ENCODE measurements at regions not wholly inside any gene's neighbourhood (a gene's known extent, or its start where the extent isn't known, plus 50 kb on each side); places are given as distances from the start of the nearest gene placed in this dataset.
"Not testable (repeated sequence)": the region's sequence is repeated elsewhere in the genome, so short reads cannot be mapped to it uniquely, and the experiment has no call there.

DNA sequence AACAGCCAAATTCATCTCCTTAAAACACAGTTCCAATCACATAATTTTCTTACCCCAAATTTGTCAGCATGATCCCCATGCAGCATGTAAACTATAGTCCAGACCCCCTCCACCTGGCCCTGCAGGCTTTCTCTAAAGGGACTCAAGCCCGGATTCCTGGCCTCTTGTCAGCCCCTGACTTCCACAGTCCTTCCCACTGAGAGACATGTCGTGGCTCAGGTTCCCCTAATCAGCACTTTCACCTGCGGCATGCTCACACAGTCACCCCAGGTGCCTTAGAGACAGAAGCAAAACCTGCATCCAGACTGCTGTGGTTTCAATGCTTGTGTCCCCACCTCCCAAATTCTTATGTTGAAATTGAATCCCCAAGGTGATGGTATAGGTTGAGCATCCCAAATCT is 372.7 kb upstream of the ATP10A start:
- Mint-ChIP-seq H3K27ac (no peak overlapping the region), H3K9me3 (no peaks in the 10 kb centered on the region), H3K27me3 (peaks cover 2% of the 10 kb centered on the region), H3K36me3 (no peaks in the 10 kb centered on the region), H3K4me1 (ENCODE audit: low read depth) (no peaks in the 10 kb centered on the region), H3K4me3 (no peak overlapping the region)
- CTCF ChIA-PET = no interaction called here
- POLR2A ChIA-PET = no interaction called here
- DNase-seq = no peak
- intact Hi-C loops (cut with micrococcal nuclease) = no loop called here

DNA sequence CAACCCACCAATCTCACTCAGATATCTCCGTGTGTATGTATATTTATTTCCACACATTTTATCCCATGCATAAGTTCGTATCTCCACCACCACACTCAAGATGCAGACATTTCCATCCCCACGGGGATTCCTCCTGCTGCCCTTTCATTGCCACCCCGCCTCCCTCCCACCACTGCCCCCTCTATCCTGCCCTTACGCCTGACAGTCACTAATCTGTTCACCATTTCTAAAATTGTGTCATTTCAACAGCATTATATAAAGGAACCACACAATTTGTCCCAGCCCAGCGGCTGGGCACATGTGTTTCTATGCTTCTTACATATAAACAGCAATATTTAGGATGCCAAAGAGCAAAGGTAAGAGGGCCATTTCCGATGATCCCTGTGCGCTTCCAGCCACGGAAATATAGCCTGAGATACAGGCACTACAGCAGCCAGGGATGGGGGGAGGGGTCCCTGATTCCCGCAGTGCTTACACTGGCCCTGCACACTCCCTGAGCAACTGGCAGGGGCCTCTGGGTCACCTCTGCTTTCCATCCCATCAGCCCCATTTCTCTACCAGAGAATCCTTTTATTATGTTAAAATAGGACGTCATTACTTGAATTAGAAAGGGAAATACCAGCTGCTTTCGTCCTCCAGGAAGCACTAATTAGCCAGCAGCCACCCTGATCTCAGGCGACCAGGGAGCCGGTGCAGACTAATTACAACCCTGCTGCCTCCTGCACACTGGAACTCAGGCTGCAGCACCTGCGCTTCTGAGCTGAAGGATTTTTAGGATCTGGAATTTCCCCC is 372.0 kb upstream of the ATP10A start:
- Mint-ChIP-seq H3K4me3 (no peak overlapping the region), H3K4me1 (ENCODE audit: low read depth) (no peaks in the 10 kb centered on the region), H3K36me3 (no peaks in the 10 kb centered on the region), H3K9me3 (no peaks in the 10 kb centered on the region), H3K27me3 (peaks cover 2% of the 10 kb centered on the region), H3K27ac (no peak overlapping the region)
- intact Hi-C loops (cut with micrococcal nuclease) = no loop called here
- ChIA-PET POLR2A (no interaction called here), CTCF (no interaction called here)
- no peak for DNase-seq

DNA sequence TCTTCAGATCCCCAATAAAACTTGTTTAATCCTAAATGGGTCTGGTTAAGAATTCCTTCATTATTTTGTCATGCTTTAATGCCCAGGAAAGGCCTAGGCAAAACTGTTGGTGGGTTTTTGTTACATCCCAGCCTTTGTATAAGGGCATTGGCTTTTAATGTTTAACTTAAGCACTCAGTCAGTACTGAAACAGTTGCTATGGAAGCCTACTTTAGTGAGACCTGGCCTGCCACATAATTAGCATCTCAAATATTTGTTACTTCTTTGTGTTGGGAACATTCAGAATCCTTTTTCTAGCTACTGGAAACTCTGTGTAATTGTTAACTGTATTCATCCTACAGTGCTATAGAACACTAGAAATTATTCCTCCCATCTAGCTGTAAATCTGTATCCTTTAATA is 369.6 kb upstream of the ATP10A start:
- H3K4me3 Mint-ChIP-seq = no peak overlapping the region
- H3K4me1 Mint-ChIP-seq (ENCODE audit: low read depth) = no peaks in the 10 kb centered on the region
- no peak for DNase-seq
- H3K9me3 Mint-ChIP-seq = peaks cover 6% of the 10 kb centered on the region
- ChIA-PET CTCF (no interaction called here), POLR2A (no interaction called here)
- H3K36me3 Mint-ChIP-seq = no peaks in the 10 kb centered on the region
- intact Hi-C loops (cut with micrococcal nuclease) = no loop called here
- no peak overlapping the region for H3K27ac Mint-ChIP-seq
- peaks cover 2% of the 10 kb centered on the region for H3K27me3 Mint-ChIP-seq

DNA sequence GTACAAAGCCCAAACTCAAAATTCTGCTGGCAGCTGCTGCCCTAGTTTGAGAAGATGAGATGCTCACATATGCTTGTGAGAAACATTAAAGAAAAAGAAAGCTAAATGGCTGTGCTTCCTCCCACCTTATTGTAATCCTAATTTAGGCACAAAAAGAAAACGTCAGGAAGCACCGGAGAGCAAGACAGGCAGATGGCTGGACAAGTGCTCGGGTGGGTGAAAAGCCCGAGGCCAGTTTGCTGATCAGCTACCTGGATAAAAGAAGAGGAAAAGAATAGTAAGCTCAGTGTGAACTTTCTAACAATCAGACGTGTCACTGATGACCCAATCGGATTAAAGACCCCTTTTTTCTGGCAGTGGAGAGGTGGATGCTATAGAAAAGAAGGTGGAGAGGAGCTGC is 368.0 kb upstream of the ATP10A start:
- Mint-ChIP-seq H3K27ac (no peak overlapping the region), H3K4me1 (ENCODE audit: low read depth) (no peaks in the 10 kb centered on the region), H3K4me3 (no peak overlapping the region), H3K27me3 (peaks cover 2% of the 10 kb centered on the region), H3K9me3 (peaks cover 14% of the 10 kb centered on the region), H3K36me3 (no peaks in the 10 kb centered on the region)
- CTCF ChIA-PET = no interaction called here
- POLR2A ChIA-PET = no interaction called here
- intact Hi-C loops (cut with micrococcal nuclease) = no loop called here
- no peak for DNase-seq

DNA sequence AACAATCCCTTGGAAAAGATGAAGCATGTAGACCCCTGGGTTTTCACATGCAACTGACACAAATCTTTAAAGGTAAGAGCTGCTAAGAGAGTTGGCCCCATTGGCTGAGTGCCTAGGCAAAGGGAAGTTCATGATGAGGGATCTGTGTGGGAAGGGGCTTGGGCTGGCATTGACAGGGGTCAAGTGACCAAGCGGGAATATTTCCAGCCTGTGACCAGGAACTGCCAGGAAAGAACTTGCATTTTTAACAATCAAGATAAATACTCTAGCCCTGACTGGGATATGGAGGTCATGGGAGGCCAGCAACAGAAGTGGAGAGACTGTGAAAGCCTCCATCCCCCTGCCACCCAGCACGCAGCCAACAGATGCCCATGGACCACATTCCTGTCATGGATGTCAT is 361.1 kb upstream of the ATP10A start:
- ChIA-PET CTCF (no interaction called here), POLR2A (no interaction called here)
- Mint-ChIP-seq H3K9me3 (peaks cover 14% of the 10 kb centered on the region), H3K4me1 (ENCODE audit: low read depth) (no peaks in the 10 kb centered on the region), H3K27ac (no peak overlapping the region), H3K36me3 (no peaks in the 10 kb centered on the region), H3K4me3 (no peak overlapping the region), H3K27me3 (peaks cover 1% of the 10 kb centered on the region)
- DNase-seq = no peak
- intact Hi-C loops (cut with micrococcal nuclease) = no loop called here

DNA sequence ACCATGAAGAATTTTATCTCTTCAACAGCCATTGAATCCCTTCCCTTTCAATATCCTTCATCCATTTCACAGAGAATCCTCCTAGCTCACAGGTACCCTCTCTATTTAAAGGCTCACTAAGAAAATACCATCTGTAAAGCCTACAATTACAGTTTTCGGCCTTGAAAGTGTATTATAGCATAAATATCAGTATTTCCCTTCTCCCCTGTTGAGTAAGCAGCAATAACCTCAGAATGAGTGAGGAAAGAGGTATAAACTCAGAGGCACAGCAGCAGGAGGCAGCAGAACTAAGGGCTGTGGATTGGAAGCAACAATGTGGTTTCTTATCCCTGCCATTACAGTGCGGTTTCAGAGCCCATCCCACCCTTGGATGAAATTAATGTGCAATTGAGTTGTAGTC is 360.6 kb upstream of the ATP10A start:
- CTCF ChIA-PET = no interaction called here
- H3K4me1 Mint-ChIP-seq (ENCODE audit: low read depth) = no peaks in the 10 kb centered on the region
- no peak overlapping the region for H3K27ac Mint-ChIP-seq

DNA sequence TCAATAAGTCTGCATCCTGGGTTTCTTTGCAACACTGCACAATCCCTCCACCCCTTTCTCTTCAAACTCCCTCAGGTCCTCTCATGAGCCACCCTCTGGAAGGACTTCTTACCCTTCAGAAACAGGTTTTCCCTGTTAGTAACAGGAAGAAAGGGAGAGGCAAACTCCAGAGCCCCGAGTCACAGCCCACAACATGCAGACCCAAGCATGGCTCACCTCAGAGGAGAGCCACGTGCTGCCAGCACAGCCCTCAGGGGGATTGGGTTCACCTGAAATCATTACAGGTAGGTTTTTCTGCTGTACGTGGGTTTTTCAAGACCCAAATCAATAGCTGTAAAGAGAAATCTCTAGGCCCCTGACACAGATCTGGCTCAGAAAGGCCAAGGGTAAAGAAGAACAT is 359.7 kb upstream of the ATP10A start:
- Mint-ChIP-seq H3K27me3 (peaks cover 1% of the 10 kb centered on the region), H3K27ac (no peak overlapping the region), H3K9me3 (peaks cover 8% of the 10 kb centered on the region), H3K4me1 (ENCODE audit: low read depth) (no peaks in the 10 kb centered on the region), H3K4me3 (no peak overlapping the region), H3K36me3 (no peaks in the 10 kb centered on the region)
- CTCF ChIA-PET = no interaction called here
- DNase-seq = no peak
- POLR2A ChIA-PET = no interaction called here
- intact Hi-C loops (cut with micrococcal nuclease) = no loop called here

More for the DNA sequence above, 360.6 kb upstream of the ATP10A start:
- DNase-seq = no peak
- intact Hi-C loops (cut with micrococcal nuclease) = no loop called here
- POLR2A ChIA-PET = no interaction called here
- Mint-ChIP-seq H3K27me3 (peaks cover 1% of the 10 kb centered on the region), H3K4me3 (no peak overlapping the region), H3K36me3 (no peaks in the 10 kb centered on the region), H3K9me3 (peaks cover 14% of the 10 kb centered on the region)

DNA sequence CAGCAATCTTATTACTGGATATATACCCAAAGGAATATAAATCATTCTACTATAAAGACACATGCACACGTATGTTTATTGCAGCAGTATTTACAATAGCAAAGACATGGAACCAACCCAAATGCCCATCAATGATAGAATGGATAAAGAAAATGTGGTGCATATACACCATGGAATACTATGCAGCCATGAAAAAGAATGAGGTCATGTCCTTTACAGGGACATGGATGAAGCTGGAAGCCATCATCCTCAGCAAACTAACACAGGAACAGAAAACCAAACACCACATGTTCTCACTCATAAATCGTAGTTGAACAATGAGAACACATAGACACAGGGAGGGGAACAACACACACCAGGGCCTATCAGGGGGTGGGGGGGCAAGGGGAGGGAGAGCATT is 353.9 kb upstream of the ATP10A start:
- H3K27me3 Mint-ChIP-seq; H3K9me3 Mint-ChIP-seq; H3K4me3 Mint-ChIP-seq; H3K36me3 Mint-ChIP-seq; DNase-seq; H3K4me1 Mint-ChIP-seq (ENCODE audit: low read depth); CTCF ChIA-PET; POLR2A ChIA-PET; H3K27ac Mint-ChIP-seq; intact Hi-C loops (cut with micrococcal nuclease): not testable (repeated sequence)

DNA sequence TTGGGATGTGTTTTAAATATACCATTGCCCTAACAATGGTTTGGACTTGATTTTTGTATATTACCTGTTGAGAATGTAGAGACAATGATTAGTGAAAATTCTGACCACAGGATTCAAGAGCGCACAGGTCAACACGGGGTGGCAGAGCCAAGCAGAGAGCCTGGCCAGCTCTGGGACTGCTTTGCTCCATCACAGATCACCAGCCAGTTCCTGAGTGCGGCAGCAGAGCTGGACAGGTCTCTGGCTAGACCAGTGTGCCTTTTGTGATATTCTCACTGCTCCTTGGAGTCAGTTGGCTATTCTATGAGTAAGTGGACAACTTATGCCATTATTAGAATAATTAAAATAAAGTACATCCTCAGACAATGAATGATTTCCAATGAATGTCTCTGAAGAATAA is 351.2 kb upstream of the ATP10A start:
- ChIA-PET CTCF (no interaction called here), POLR2A (no interaction called here)
- Mint-ChIP-seq H3K4me1 (ENCODE audit: low read depth) (no peaks in the 10 kb centered on the region), H3K27me3 (no peaks in the 10 kb centered on the region), H3K36me3 (no peaks in the 10 kb centered on the region), H3K4me3 (no peak overlapping the region), H3K27ac (no peak overlapping the region), H3K9me3 (peaks cover 3% of the 10 kb centered on the region)
- intact Hi-C loops (cut with micrococcal nuclease) = no loop called here
- no peak for DNase-seq

DNA sequence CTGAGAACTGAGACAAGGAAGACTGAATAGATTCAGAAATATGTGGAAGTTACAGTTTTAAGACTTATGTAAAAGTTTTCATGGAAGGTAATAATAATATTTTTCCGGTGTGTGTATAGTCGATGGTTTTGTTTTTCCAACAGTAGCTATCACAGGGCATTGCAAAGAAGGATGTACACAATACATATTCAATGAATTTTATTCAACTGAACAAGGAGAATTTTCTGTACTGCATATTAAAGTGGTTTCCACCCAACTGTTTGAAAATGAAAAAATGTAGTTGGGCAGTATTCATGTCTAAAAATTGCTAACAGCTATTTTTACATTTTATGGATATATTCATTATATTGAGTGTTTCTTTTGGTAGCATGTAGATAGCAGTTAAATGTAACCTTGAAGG is 350.3 kb upstream of the ATP10A start:
- H3K36me3 Mint-ChIP-seq = no peaks in the 10 kb centered on the region
- intact Hi-C loops (cut with micrococcal nuclease) = no loop called here
- DNase-seq = no peak
- H3K9me3 Mint-ChIP-seq = peaks cover 3% of the 10 kb centered on the region
- no peaks in the 10 kb centered on the region for H3K4me1 Mint-ChIP-seq (ENCODE audit: low read depth)
- H3K27me3 Mint-ChIP-seq = no peaks in the 10 kb centered on the region
- H3K27ac Mint-ChIP-seq = no peak overlapping the region
- no peak overlapping the region for H3K4me3 Mint-ChIP-seq
- CTCF ChIA-PET = no interaction called here
- POLR2A ChIA-PET = no interaction called here

DNA sequence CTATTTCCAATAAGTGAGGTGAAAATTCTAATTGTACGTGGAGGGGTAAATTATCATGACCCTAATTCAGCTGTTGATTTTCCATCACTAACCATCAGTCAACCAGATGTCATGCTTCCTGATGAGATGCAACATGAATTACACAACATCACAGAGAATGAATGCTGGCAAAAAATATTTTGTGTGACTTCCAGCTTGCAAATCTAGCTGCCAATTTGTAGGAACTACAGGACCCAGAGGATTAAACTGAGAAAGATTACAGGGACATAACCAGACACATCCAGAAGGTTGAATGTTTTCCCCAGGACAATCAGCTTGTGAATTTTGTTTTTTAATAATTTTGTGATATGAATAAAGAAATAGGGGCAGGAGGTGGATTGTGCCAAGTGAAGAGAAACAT is 349.0 kb upstream of the ATP10A start:
- ChIA-PET POLR2A (no interaction called here), CTCF (no interaction called here)
- Mint-ChIP-seq H3K27me3 (no peaks in the 10 kb centered on the region), H3K4me3 (no peak overlapping the region), H3K36me3 (no peaks in the 10 kb centered on the region), H3K9me3 (peaks cover 3% of the 10 kb centered on the region), H3K4me1 (ENCODE audit: low read depth) (no peaks in the 10 kb centered on the region), H3K27ac (no peak overlapping the region)
- intact Hi-C loops (cut with micrococcal nuclease) = no loop called here
- no peak for DNase-seq

DNA sequence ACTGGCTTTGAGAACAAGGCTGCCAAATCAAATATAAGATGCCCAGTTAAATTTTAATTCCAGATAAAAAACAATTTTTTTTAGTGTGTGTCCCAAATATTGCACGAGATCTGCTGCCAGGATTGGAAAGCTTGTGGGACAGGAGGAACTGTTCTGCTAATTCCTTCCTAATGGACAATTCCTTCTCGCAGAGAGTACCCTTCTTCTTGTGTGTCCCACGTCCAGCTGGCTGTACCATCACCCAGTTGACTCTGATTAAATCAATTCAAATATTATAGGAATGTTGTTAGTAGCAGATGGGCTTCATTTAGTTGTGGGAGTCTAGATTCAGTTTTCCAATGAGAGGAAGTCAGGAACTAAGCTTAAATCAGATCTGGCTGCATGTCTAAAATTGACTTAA is 347.9 kb upstream of the ATP10A start:
- Mint-ChIP-seq H3K4me3 (no peak overlapping the region), H3K4me1 (ENCODE audit: low read depth) (no peaks in the 10 kb centered on the region), H3K9me3 (no peaks in the 10 kb centered on the region), H3K27ac (no peak overlapping the region), H3K36me3 (no peaks in the 10 kb centered on the region), H3K27me3 (no peaks in the 10 kb centered on the region)
- CTCF ChIA-PET = no interaction called here
- DNase-seq = no peak
- POLR2A ChIA-PET = no interaction called here
- intact Hi-C loops (cut with micrococcal nuclease) = no loop called here

DNA sequence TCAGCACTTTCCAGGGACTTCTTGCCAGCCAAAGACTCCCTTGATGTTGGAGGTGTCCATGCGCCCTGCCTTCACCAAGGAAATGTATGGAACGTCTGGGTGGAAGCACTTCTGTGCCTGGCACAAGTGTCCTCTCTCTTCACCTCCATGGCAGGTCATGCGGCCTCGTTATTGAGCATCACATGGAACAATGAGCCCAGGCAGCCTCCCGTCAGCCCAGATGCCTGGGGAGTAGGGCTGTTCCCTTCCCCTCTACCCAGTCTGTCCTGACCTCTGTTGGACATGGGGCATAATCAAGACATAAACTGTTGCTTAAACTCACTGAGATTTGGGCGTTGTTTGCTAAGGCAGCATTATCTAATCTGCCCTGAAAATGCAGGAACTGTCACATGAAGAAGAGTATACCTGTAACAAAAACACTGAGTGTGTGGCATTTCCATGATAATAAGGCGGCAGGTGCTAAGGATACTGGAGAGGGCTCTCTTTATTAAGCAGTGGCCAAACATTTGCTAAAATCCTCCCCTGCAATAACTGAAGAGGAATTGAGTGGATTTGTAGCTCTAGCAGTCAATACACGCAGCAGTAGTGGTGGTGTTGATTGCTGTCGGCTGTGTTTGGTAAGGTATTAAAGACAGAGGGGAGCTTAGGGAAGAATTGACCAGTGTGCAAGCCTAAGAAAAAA is 338.2 kb upstream of the ATP10A start:
- Mint-ChIP-seq H3K27ac (no peak overlapping the region), H3K9me3 (no peaks in the 10 kb centered on the region), H3K4me1 (ENCODE audit: low read depth) (no peaks in the 10 kb centered on the region), H3K27me3 (peaks cover 1% of the 10 kb centered on the region), H3K36me3 (no peaks in the 10 kb centered on the region), H3K4me3 (no peak overlapping the region)
- intact Hi-C loops (cut with micrococcal nuclease) = no loop called here
- no peak for DNase-seq
- CTCF ChIA-PET = no interaction called here
- POLR2A ChIA-PET = no interaction called here

Data from activated CD4-positive, alpha-beta memory T cell treated with anti-CD3 and anti-CD28 coated beads for 36 hours (primary cell).